Activated CD8-positive, alpha-beta T cell treated with anti-CD3 and anti-CD28 coated beads for 36 hours (primary cell): ENCODE measurements at regions not wholly inside any gene's neighbourhood (a gene's known extent, or its start where the extent isn't known, plus 50 kb on each side); places are given as distances from the start of the nearest gene placed in this dataset.

ENCODE experiments used
- ATAC-seq: fragments of 200-7000 bp; cut with Tn5 transposase; one replicate; pipeline ENCODE4 v1.10.0; 2021; ENCODE audit warnings: mild to moderate bottlenecking, moderate library complexity
- CTCF ChIA-PET: fragments of 350-600 bp; sonication (Branson Sonifier 250); formaldehyde crosslinking; loops from one replicate; lab custom pipeline; 2021; ENCODE audit warnings: antibody characterized with exemption; lab: Charles Lee
- POLR2A ChIA-PET: fragments of 350-600 bp; sonication (Branson Sonifier 250); formaldehyde crosslinking; loops from one replicate; lab custom pipeline; 2021; ENCODE audit warnings: antibody characterized with exemption; lab: Charles Lee
- DNase-seq: peaks from one replicate; pipeline ENCODE4 v3.0.0-alpha.2; 2020
- H3K27ac Mint-ChIP-seq: one replicate; pipeline ENCODE4 v1.8.0; 2021; ENCODE audit warnings: mild to moderate bottlenecking, mixed read lengths
- H3K27me3 Mint-ChIP-seq: one replicate; pipeline ENCODE4 v1.8.0; 2021; ENCODE audit warnings: mixed read lengths
- H3K36me3 Mint-ChIP-seq: one replicate; pipeline ENCODE4 v1.8.0; 2021; ENCODE audit warnings: low read depth, mixed read lengths
- H3K4me1 Mint-ChIP-seq: one replicate; pipeline ENCODE4 v1.8.0; 2021; ENCODE audit warnings: low read depth, mixed read lengths
- H3K4me3 Mint-ChIP-seq: one replicate; pipeline ENCODE4 v1.8.0; 2021; ENCODE audit warnings: mild to moderate bottlenecking, moderate library complexity, mixed read lengths
- H3K9me3 Mint-ChIP-seq: one replicate; pipeline ENCODE4 v1.8.0; 2021; ENCODE audit warnings: mixed read lengths
- CTCF ChIP-seq: fragments of 200-600 bp; IDR thresholded peaks from one replicate; pipeline ENCODE4 v1.8.0; 2022; ENCODE audit warnings: antibody characterized with exemption, mild to moderate bottlenecking
- intact Hi-C: fragments of 100-400 bp; cut with micrococcal nuclease; formaldehyde crosslinking; loops from one replicate; pipeline ENCODE4 v1.10.0; 2022

- intact Hi-C loops: no loop called here
- Mint-ChIP-seq H3K27me3 (peaks cover 1% of the 10 kb centered on the region), H3K4me1 (no peaks in the 10 kb centered on the region), H3K27ac (no peak overlapping the region), H3K36me3 (no peaks in the 10 kb centered on the region), H3K9me3 (peaks cover 11% of the 10 kb centered on the region), H3K4me3 (no peak overlapping the region)
- ChIA-PET CTCF (no interaction called here), POLR2A (no interaction called here)
- no peak for ATAC-seq
- DNase-seq: no peak
- TF ChIP-seq CTCF: no peak
Observed at GRCh38 chr3:35394905-35395304, 244.4 kb upstream of the ARPP21 start.

GRCh38 chr3:35401671-35402070 is 237.7 kb upstream of the ARPP21 start:
- Mint-ChIP-seq H3K36me3 (no peaks in the 10 kb centered on the region), H3K9me3 (no peaks in the 10 kb centered on the region), H3K4me1 (no peaks in the 10 kb centered on the region), H3K27ac (no peak overlapping the region), H3K27me3 (no peaks in the 10 kb centered on the region), H3K4me3 (no peak overlapping the region)
- DNase-seq (no peak), ATAC-seq (no peak)
- POLR2A ChIA-PET: no interaction called here
- intact Hi-C loops: no loop called here
- CTCF ChIA-PET: interaction anchor here (0.6 kb wide), 1 partner anchor 395 kb away, joined by 3 read pairs; no protein-coding TSS in a partner anchor
- TF ChIP-seq CTCF: no peak

GRCh38 chr3:35404571-35404970 is 234.8 kb upstream of the ARPP21 start:
- intact Hi-C loops: no loop called here
- ChIA-PET POLR2A (no interaction called here), CTCF (no interaction called here)
- Mint-ChIP-seq H3K36me3 (no peaks in the 10 kb centered on the region), H3K4me3 (no peak overlapping the region), H3K27me3 (no peaks in the 10 kb centered on the region), H3K27ac (no peak overlapping the region), H3K9me3 (no peaks in the 10 kb centered on the region), H3K4me1 (no peaks in the 10 kb centered on the region)
- DNase-seq: no peak
- ATAC-seq: no peak
- TF ChIP-seq CTCF: no peak

- ATAC-seq (no peak), DNase-seq (no peak)
- Mint-ChIP-seq H3K9me3 (no peaks in the 10 kb centered on the region), H3K27ac (no peak overlapping the region), H3K27me3 (no peaks in the 10 kb centered on the region), H3K4me1 (no peaks in the 10 kb centered on the region), H3K4me3 (no peak overlapping the region), H3K36me3 (no peaks in the 10 kb centered on the region)
- ChIA-PET POLR2A (no interaction called here), CTCF (no interaction called here)
- intact Hi-C loops: no loop called here
- no peak for TF ChIP-seq CTCF
Observed at GRCh38 chr3:35408882-35409281, 230.4 kb upstream of the ARPP21 start.

GRCh38 chr3:35409991-35410390 is 229.3 kb upstream of the ARPP21 start:
- Mint-ChIP-seq H3K4me3 (no peak overlapping the region), H3K27me3 (no peaks in the 10 kb centered on the region), H3K4me1 (no peaks in the 10 kb centered on the region), H3K9me3 (no peaks in the 10 kb centered on the region), H3K27ac (no peak overlapping the region), H3K36me3 (no peaks in the 10 kb centered on the region)
- TF ChIP-seq CTCF: no peak
- intact Hi-C loops: no loop called here
- ChIA-PET CTCF (no interaction called here), POLR2A (no interaction called here)
- DNase-seq (no peak), ATAC-seq (no peak)
